ENCODE measurements at regions not wholly inside any gene's neighbourhood (a gene's known extent, or its start where the extent isn't known, plus 50 kb on each side); places are given as distances from the start of the nearest gene placed in this dataset.
"Not testable (repeated sequence)": the region's sequence is repeated elsewhere in the genome, so short reads cannot be mapped to it uniquely, and the experiment has no call there.

DNA sequence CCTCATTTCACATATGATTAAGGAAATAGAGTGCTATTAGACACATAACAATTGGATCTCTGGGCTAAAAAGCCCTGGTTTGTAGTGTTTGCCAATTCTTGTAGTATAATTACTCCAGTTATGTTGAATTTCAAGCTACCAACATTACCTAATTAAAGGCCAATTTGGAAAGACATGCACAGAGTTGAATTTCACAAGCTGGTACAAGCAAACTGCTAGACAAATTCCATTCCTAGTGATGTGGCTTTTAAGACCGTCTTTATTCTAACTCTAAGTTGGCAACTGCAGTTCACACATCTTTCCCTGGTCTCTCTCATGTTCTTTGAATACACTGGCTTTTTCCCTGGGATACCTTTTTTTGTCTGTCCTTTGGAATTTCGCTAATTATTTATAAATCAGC, 384.1 kb upstream of the CNTNAP2 start:
- H3K4me1 ChIP-seq, result no peaks in the 10 kb centered on the region
- no peak overlapping the region for H3K27ac ChIP-seq
- no peak overlapping the region for H3K4me3 ChIP-seq
- WGBS, 2 donors, result 42 to 43% methylated on average over 2 of the region's 2 CpGs
- intact Hi-C loops (cut with DNase I), result no loop called here
- no peaks in the 10 kb centered on the region for H3K27me3 ChIP-seq
- no peak for TF ChIP-seq POLR2A (IDR thresholded peaks at IDR 0.05)
- TF ChIP-seq, protein P1, sequence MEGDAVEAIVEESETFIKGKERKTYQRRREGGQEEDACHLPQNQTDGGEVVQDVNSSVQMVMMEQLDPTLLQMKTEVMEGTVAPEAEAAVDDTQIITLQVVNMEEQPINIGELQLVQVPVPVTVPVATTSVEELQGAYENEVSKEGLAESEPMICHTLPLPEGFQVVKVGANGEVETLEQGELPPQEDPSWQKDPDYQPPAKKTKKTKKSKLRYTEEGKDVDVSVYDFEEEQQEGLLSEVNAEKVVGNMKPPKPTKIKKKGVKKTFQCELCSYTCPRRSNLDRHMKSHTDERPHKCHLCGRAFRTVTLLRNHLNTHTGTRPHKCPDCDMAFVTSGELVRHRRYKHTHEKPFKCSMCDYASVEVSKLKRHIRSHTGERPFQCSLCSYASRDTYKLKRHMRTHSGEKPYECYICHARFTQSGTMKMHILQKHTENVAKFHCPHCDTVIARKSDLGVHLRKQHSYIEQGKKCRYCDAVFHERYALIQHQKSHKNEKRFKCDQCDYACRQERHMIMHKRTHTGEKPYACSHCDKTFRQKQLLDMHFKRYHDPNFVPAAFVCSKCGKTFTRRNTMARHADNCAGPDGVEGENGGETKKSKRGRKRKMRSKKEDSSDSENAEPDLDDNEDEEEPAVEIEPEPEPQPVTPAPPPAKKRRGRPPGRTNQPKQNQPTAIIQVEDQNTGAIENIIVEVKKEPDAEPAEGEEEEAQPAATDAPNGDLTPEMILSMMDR (IDR thresholded peaks at IDR 0.05), result no peak
- DNase-seq, result no peak
- H3K36me3 ChIP-seq, result no peaks in the 10 kb centered on the region
- no peaks in the 10 kb centered on the region for H3K9me3 ChIP-seq

DNA sequence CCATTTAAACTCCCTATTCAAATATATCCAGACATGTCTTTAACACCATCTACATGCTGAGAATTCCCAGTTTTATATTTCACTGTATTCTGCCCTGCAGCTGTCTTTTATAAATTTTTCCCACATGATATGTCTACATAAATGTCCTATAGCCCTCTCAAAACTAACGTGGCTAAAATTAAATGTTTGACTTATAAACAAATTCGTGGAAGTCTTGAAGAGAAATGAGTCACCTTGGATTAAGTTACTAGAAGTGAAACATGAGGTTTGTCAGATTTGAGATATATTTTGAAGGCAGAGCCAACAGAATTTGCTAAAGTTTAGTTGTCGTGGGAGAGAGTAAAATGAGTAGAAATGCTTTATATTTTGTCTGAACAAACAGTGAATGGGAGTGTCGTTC, 386.9 kb upstream of the CNTNAP2 start:
- intact Hi-C loops (cut with DNase I), result no loop called here
- WGBS, 2 donors, result 34 to 36% methylated on average over 4 of the region's 4 CpGs
- no peaks in the 10 kb centered on the region for H3K4me1 ChIP-seq
- DNase-seq, result no peak
- no peaks in the 10 kb centered on the region for H3K36me3 ChIP-seq
- TF ChIP-seq, protein P1 (IDR thresholded peaks at IDR 0.05), result no peak
- TF ChIP-seq POLR2A (IDR thresholded peaks at IDR 0.05), result no peak
- no peak overlapping the region for H3K4me3 ChIP-seq
- H3K27ac ChIP-seq, result no peak overlapping the region
- no peaks in the 10 kb centered on the region for H3K27me3 ChIP-seq
- H3K9me3 ChIP-seq, result no peaks in the 10 kb centered on the region

DNA sequence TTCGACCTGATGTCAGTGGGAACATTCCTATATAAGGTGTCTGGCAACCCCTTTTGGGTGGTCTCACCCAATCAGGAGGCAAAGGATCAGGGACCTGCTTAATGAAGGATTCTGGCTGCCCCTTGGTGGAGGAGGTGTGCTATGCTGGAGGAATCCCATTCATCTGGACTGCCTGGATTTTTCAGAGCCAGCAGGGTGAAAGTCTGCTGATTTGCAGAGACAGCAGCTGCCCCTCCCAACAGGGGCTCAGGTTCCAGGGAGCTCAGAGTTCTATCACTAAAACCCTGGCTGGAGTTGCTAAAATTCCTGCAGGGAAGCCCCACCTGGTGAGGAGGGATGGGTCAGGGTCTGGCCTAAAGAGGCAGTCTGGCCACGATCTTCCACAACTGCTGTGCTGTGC, 398.5 kb upstream of the CNTNAP2 start:
- Histone ChIP-seq H3K27ac (no peak overlapping the region), H3K27me3 (no peaks in the 10 kb centered on the region), H3K4me3 (no peak overlapping the region), H3K4me1 (no peaks in the 10 kb centered on the region), H3K36me3 (no peaks in the 10 kb centered on the region), H3K9me3 (peaks cover 0 to 6% (median 0%) of the 10 kb centered on the region in 3 donors)
- DNase-seq, result no peak
- WGBS, 2 donors, result 31 to 44% methylated on average over 1 of the region's 2 CpGs
- TF ChIP-seq, protein P1 (IDR thresholded peaks at IDR 0.05), result no peak
- TF ChIP-seq POLR2A (IDR thresholded peaks at IDR 0.05), result no peak
- intact Hi-C loops (cut with DNase I), result no loop called here

DNA sequence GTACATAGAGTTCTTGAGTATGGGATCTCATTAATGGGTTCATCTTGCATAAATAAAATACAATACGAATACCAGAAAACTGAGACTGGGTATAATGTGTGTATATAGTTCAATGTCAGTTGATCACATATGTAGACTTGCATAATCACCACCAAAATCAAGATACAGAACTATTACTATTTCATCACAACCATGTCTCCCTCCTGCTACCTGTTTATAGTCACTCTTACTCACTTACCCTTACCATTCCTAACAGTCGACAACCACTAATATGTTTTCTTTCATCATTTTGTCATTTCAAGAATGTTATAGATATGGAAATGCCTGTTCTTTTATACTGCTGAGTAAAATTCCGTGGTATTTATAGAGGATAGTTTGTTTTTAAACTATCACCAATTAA, 416.1 kb upstream of the CNTNAP2 start:
- no peak overlapping the region for H3K27ac ChIP-seq
- peaks cover 0 to 6% (median 0%) of the 10 kb centered on the region in 3 donors for H3K9me3 ChIP-seq
- H3K36me3 ChIP-seq, result no peaks in the 10 kb centered on the region
- intact Hi-C loops (cut with DNase I), result no loop called here
- no peaks in the 10 kb centered on the region for H3K4me1 ChIP-seq
- DNase-seq, result no peak
- 59 to 66% methylated on average over 3 of the region's 3 CpGs for WGBS, 2 donors
- no peak overlapping the region for H3K4me3 ChIP-seq
- TF ChIP-seq, protein P1 (IDR thresholded peaks at IDR 0.05), result no peak
- TF ChIP-seq POLR2A (IDR thresholded peaks at IDR 0.05), result no peak
- no peaks in the 10 kb centered on the region for H3K27me3 ChIP-seq

DNA sequence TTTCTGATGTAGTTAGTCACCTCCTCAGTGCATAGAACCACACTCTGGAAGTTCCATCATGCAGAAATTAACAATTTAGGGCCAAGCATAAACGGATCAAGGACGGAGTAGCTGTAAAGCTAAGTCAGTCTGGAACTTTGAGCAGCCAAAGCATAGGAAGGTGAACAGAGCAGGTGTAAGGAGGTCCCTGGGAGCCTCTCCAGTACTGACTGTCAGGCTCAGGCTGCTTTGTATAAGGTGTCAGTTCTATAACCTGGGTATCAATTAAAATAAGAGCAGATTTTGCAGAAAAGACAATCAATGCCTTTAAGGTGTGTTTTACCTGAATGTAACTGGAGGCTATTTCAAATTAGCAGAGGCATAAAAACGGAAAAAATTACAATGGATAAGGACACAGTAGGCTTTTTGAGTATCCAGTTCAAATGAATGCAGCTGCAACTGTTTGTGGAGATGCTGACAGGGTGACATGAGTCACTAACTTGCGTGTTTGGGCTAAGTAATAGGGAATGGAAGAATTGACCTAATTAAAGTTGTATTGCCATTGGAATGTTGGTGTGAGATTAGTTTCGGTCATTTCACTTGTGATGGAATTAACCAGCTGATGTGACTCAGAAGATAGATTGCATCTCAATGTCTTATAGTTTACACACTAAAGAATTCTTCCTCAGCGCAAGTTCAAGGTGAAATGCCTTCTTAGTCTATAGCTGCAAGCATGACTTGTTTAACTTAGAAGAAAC, 417.9 kb upstream of the CNTNAP2 start:
- no peak overlapping the region for H3K27ac ChIP-seq

DNA sequence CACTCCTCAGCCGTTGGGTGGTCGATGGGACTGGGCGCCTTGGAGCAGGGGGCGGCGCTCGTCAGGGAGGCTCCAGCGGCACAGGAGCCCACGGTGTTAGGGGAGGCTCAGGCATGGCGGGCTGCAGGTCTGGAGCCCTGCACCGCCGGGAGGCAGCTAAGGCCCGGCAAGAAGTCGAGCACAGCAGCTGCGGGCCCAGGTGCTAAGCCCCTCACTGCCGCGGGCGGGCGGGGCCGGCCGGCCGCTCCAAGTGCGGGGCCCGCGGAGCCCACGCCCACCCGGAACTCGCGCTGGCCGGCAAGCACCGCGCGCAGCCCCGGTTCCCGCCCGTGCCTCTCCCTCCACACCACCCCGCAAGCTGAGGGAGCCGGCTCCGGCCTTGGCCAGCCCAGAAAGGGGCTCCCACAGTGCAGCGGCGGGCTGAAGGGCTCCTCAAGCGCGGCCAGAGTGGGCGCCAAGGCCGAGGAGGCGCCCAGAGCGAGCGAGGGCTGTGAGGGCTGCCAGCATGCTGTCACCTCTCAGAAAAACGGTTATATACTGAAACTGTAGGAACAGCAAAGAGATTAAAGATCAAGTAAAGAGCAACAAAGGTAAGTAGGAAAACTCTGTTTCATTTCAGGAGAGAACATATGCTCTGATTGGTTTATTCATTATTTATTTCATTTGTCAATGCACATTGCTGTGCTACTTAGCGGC, 419.0 kb upstream of the CNTNAP2 start:
- H3K4me1 ChIP-seq; DNase-seq; H3K27ac ChIP-seq; H3K36me3 ChIP-seq; H3K27me3 ChIP-seq; intact Hi-C loops (cut with DNase I); H3K9me3 ChIP-seq; H3K4me3 ChIP-seq: not testable (repeated sequence)
- WGBS, 2 donors, result 79 to 96% methylated on average over 2 to 6 of the region's 49 CpGs

More for the DNA sequence above, 417.9 kb upstream of the CNTNAP2 start:
- Histone ChIP-seq H3K9me3 (peaks cover 0 to 6% (median 0%) of the 10 kb centered on the region in 3 donors), H3K36me3 (no peaks in the 10 kb centered on the region), H3K4me1 (no peaks in the 10 kb centered on the region), H3K4me3 (no peak overlapping the region), H3K27me3 (no peaks in the 10 kb centered on the region)
- DNase-seq, result no peak
- TF ChIP-seq POLR2A (IDR thresholded peaks at IDR 0.05), result no peak
- TF ChIP-seq, protein P1 (IDR thresholded peaks at IDR 0.05), result no peak
- WGBS, 2 donors, result 64 to 73% methylated on average over 6 of the region's 6 CpGs
- intact Hi-C loops (cut with DNase I), result no loop called here

All from esophagus squamous epithelium (tissue), 5 donors.